ENCODE measurements at regions not wholly inside any gene's neighbourhood (a gene's known extent, or its start where the extent isn't known, plus 50 kb on each side); places are given as distances from the start of the nearest gene placed in this dataset.

GRCh38 chr15:97598353-97598798 is 362.1 kb upstream of the ARRDC4 start:
- TF ChIP-seq, protein P1, sequence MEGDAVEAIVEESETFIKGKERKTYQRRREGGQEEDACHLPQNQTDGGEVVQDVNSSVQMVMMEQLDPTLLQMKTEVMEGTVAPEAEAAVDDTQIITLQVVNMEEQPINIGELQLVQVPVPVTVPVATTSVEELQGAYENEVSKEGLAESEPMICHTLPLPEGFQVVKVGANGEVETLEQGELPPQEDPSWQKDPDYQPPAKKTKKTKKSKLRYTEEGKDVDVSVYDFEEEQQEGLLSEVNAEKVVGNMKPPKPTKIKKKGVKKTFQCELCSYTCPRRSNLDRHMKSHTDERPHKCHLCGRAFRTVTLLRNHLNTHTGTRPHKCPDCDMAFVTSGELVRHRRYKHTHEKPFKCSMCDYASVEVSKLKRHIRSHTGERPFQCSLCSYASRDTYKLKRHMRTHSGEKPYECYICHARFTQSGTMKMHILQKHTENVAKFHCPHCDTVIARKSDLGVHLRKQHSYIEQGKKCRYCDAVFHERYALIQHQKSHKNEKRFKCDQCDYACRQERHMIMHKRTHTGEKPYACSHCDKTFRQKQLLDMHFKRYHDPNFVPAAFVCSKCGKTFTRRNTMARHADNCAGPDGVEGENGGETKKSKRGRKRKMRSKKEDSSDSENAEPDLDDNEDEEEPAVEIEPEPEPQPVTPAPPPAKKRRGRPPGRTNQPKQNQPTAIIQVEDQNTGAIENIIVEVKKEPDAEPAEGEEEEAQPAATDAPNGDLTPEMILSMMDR (conservative IDR thresholded peaks at IDR 0.05 in 1 of 2, IDR thresholded peaks at IDR 0.05 in 1 of 2; ENCODE audit: low read depth in 1 of 2, low read length in 2 of 2), result no peak
- no peak for TF ChIP-seq EZH2 (IDR thresholded peaks at IDR 0.05; ENCODE audit: low read length, missing control alignments)

All from fibroblast of lung (primary cell).